ENCODE measurements at regions not wholly inside any gene's neighbourhood (a gene's known extent, or its start where the extent isn't known, plus 50 kb on each side); places are given as distances from the start of the nearest gene placed in this dataset.

- Mint-ChIP-seq H3K4me3 (peak overlapping the region; percentile 76), H3K9me3 (ENCODE audit: insufficient read depth) (no peaks in the 10 kb centered on the region), H3K4me1 (peaks cover 83% of the 10 kb centered on the region), H3K27me3 (no peaks in the 10 kb centered on the region), H3K27ac (peak overlapping the region; percentile 65)
- no peaks in the 10 kb centered on the region for H3K27me3 ChIP-seq (replicated peaks in 1 of 4; ENCODE audit: control extremely low read depth in 1 of 4, control insufficient read depth in 3 of 4, insufficient read depth in 4 of 4, low read length in 3 of 4)
- H3K79me2 ChIP-seq (ENCODE audit: control insufficient read depth, insufficient read depth, low read length), result peaks cover 97% of the 10 kb centered on the region
- H3K9ac ChIP-seq (ENCODE audit: low read length), result peak overlapping the region; percentile 42
- peak overlapping the region; percentile 9 to 42 (median 28) for H3K4me3 ChIP-seq (ENCODE audit: control extremely low read depth in 1 of 5, extremely low read depth in 1 of 5, insufficient read depth in 1 of 5, low read depth in 2 of 5, low read length in 4 of 5)
- H3K27ac ChIP-seq (ENCODE audit: low read length in 2 of 2), result peak overlapping the region; percentile 38 to 92
- H3K4me2 ChIP-seq (replicated peaks; ENCODE audit: low read depth, low read length, poor library complexity, severe bottlenecking), result peak overlapping the region; percentile 70
- H2AFZ ChIP-seq (ENCODE audit: insufficient read depth, low read depth, low read length, poor library complexity, severe bottlenecking), result no peak overlapping the region
- POLR2A ChIA-PET, result interaction anchor here (0.6 to 1.2 kb wide), 2 partner anchors 11 to 26 kb away, joined by 3 read pairs; no protein-coding TSS in a partner anchor
- H3K9me3 ChIP-seq (ENCODE audit: control extremely low read depth in 1 of 3, control insufficient read depth in 2 of 3, insufficient read depth in 1 of 3, low read length in 2 of 3), result no peaks in the 10 kb centered on the region
- 73% methylated on average over 17 of the region's 20 CpGs for WGBS (ENCODE audit: insufficient coverage)
- CTCF ChIA-PET, result interaction anchor here (0.9 to 1.8 kb wide), 3 partner anchors 42 to 45 kb away, joined by 3 to 5 read pairs (median 5); no protein-coding TSS in a partner anchor
- H4K20me1 ChIP-seq (ENCODE audit: control insufficient read depth, insufficient read depth, low read length, poor library complexity, severe bottlenecking), result peaks cover 15% of the 10 kb centered on the region
- peak; percentile 55 for DNase-seq
- intact Hi-C loops (cut with micrococcal nuclease), result loop anchor here (2.0 kb wide), 1 partner anchor 15 kb away; no protein-coding TSS in a partner anchor
- ATAC-seq (ENCODE audit: low read depth), result no peak
- H3K36me3 ChIP-seq (replicated peaks in 1 of 2; ENCODE audit: control extremely low read depth in 1 of 2, control insufficient read depth in 1 of 2, extremely low read depth in 1 of 2, insufficient read depth in 2 of 2, low read length in 1 of 2), result peaks cover 15 to 17% of the 10 kb centered on the region in 2 experiments
- no peak for TF ChIP-seq EZH2 (IDR thresholded peaks at IDR 0.05; ENCODE audit: borderline replicate concordance, insufficient read depth, low read depth, low read length, poor library complexity, severe bottlenecking)
- TF ChIP-seq CTCF (IDR thresholded peaks at IDR 0.05), result no peak
- H3K4me1 ChIP-seq (ENCODE audit: control insufficient read depth in 2 of 2, insufficient read depth in 2 of 2, low read length in 2 of 2), result peaks cover 34 to 38% of the 10 kb centered on the region in 2 donors
Measured at GRCh38 chr7:130941322-130942210, 207.6 kb upstream of the KLF14 start.

Data from B cell (primary cell).